T-cell (primary cell): ENCODE measurements at regions not wholly inside any gene's neighbourhood (a gene's known extent, or its start where the extent isn't known, plus 50 kb on each side); places are given as distances from the start of the nearest gene placed in this dataset.

ENCODE experiments used
- ATAC-seq, 4 experiments: fragments of 200-7000 bp in 3 of 4; fragments of 150-1000 bp in 1 of 4; cut with Tn5 transposase; replicated peaks in 1 of 4; 1 replicate in 3 of 4; 2 replicates in 1 of 4; pipeline ENCODE4 v1.10.0; 2021; ENCODE audit warnings: moderate library complexity in 3 of 4, mild to moderate bottlenecking in 2 of 4, moderate number of reproducible peaks in 1 of 4
- CTCF ChIA-PET, 2 donors: fragments of 300-600 bp; sonication (Branson Sonifier 250); formaldehyde crosslinking; loops; one replicate each; lab custom pipeline; 2022; ENCODE audit warnings: antibody characterized with exemption in 2 of 2; lab: Charles Lee
- POLR2A ChIA-PET, 2 donors: fragments of 300-600 bp; sonication (Branson Sonifier 250); formaldehyde crosslinking; loops; one replicate each; lab custom pipeline; 2022; ENCODE audit warnings: antibody characterized with exemption in 2 of 2; lab: Charles Lee
- DNase-seq, 35 experiments: peaks; one replicate each; pipeline versions ENCODE4 v3.0.0 to v3.0.0-alpha.2; 2013 to 2023
- H3K27ac ChIP-seq: one replicate; pipeline ENCODE4 v1.5.1; 2013; ENCODE audit warnings: low read length
- H3K27me3 ChIP-seq, 2 experiments: replicated peaks in 1 of 2; 1 replicate in 1 of 2; 2 replicates in 1 of 2; pipeline versions ENCODE4 v1.6.1 to v1.7.0; 2013; ENCODE audit warnings: low read length in 1 of 2, mixed read lengths in 1 of 2; ENCODE audit not compliant: control insufficient read depth in 2 of 2, insufficient read depth in 2 of 2; ENCODE audit errors: extremely low read depth in 1 of 2
- H3K36me3 ChIP-seq, 2 donors: 1 replicate in 1 of 2; 2 replicates in 1 of 2; pipeline versions ENCODE4 v1.6.1 to v1.7.0; 2013; ENCODE audit warnings: low read length in 1 of 2; ENCODE audit not compliant: control insufficient read depth in 2 of 2, insufficient read depth in 1 of 2; ENCODE audit errors: extremely low read depth in 1 of 2
- H3K4me1 ChIP-seq, 2 experiments: 1 replicate in 1 of 2; 2 replicates in 1 of 2; pipeline versions ENCODE4 v1.6.1 to v1.7.0; 2013; ENCODE audit warnings: low read length in 2 of 2, mixed read lengths in 1 of 2; ENCODE audit not compliant: insufficient read depth in 2 of 2, control insufficient read depth in 1 of 2; ENCODE audit errors: extremely low read depth in 1 of 2
- H3K4me3 ChIP-seq, 2 donors: 1 replicate in 1 of 2; 2 replicates in 1 of 2; pipeline versions ENCODE4 v1.5.1 to v1.7.0; 2013; ENCODE audit warnings: mild to moderate bottlenecking in 2 of 2, low read length in 1 of 2, moderate library complexity in 1 of 2; ENCODE audit not compliant: control insufficient read depth in 1 of 2; ENCODE audit errors: extremely low read depth in 1 of 2
- H3K9me3 ChIP-seq: 2 replicates; pipeline ENCODE4 v1.7.0; 2013
- H3K27ac Mint-ChIP-seq, 2 donors: one replicate each; pipeline ENCODE4 v1.8.0; 2020 to 2021; ENCODE audit warnings: mild to moderate bottlenecking in 2 of 2, mixed read lengths in 2 of 2
- H3K27me3 Mint-ChIP-seq, 2 donors: one replicate each; pipeline ENCODE4 v1.8.0; 2021 to 2022; ENCODE audit warnings: mixed read lengths in 2 of 2
- H3K36me3 Mint-ChIP-seq: one replicate; pipeline ENCODE4 v1.8.0; 2021; ENCODE audit warnings: mixed read lengths
- H3K4me1 Mint-ChIP-seq, 3 donors: one replicate each; pipeline ENCODE4 v1.8.0; 2020 to 2022; ENCODE audit warnings: mixed read lengths in 3 of 3, mild to moderate bottlenecking in 1 of 3
- H3K4me3 Mint-ChIP-seq, 3 donors: one replicate each; pipeline ENCODE4 v1.8.0; 2020 to 2022; ENCODE audit warnings: mild to moderate bottlenecking in 3 of 3, mixed read lengths in 3 of 3, moderate library complexity in 3 of 3
- H3K9me3 Mint-ChIP-seq, 3 donors: one replicate each; pipeline ENCODE4 v1.8.0; 2020 to 2022; ENCODE audit warnings: mixed read lengths in 3 of 3
- WGBS: methylation state at CpG from one replicate; pipeline ENCODE4 v1.1.5; 2013; ENCODE audit warnings: missing lambda C conversion rate; ENCODE audit not compliant: insufficient coverage; 5-methylcytosine and 5-hydroxymethylcytosine counted together

- H3K4me1 Mint-ChIP-seq = peaks cover 5% of the 10 kb centered on the region in 3 donors
- H3K4me1 ChIP-seq = peaks cover 5 to 7% of the 10 kb centered on the region in 2 experiments
Observed at GRCh38 chr12:9334041-9334692, 126.0 kb upstream of the PZP start.

GRCh38 chr12:9333161-9333560, 125.0 kb upstream of the PZP start:
- no peak overlapping the region for H3K4me3 ChIP-seq
- CTCF ChIA-PET = interaction anchor here (0.6 kb wide), 2 partner anchors 9 to 37 kb away, joined by 3 read pairs; no protein-coding TSS in a partner anchor

More at GRCh38 chr12:9334041-9334692, 126.0 kb upstream of the PZP start:
- no peak overlapping the region for H3K4me3 Mint-ChIP-seq
- H3K9me3 Mint-ChIP-seq = peaks cover 0 to 10% (median 7%) of the 10 kb centered on the region in 3 donors
- POLR2A ChIA-PET = no interaction called here
- ATAC-seq (no peak), DNase-seq (no peak)
- H3K4me3 ChIP-seq = no peak overlapping the region
- CTCF ChIA-PET = interaction anchor here in 1 of 2 donors (0.6 kb wide), 1 partner anchor 1732 kb away, joined by 3 read pairs; no protein-coding TSS in a partner anchor
- no peaks in the 10 kb centered on the region for H3K27me3 Mint-ChIP-seq
- H3K9me3 ChIP-seq = no peaks in the 10 kb centered on the region
- H3K27ac Mint-ChIP-seq = no peak overlapping the region
- no peaks in the 10 kb centered on the region for H3K36me3 Mint-ChIP-seq
- WGBS = 90% methylated on average over 3 of the region's 12 CpGs
- no peaks in the 10 kb centered on the region for H3K36me3 ChIP-seq
- no peak overlapping the region for H3K27ac ChIP-seq
- no peaks in the 10 kb centered on the region for H3K27me3 ChIP-seq

GRCh38 chr12:9332564-9332963, 124.4 kb upstream of the PZP start:
- Histone ChIP-seq H3K4me3 (no peak overlapping the region), H3K9me3 (no peaks in the 10 kb centered on the region), H3K4me1 (peaks cover 6 to 13% of the 10 kb centered on the region in 2 experiments), H3K27ac (no peak overlapping the region), H3K27me3 (no peaks in the 10 kb centered on the region), H3K36me3 (no peaks in the 10 kb centered on the region)
- WGBS = 90% methylated on average over 4 of the region's 4 CpGs
- H3K4me1 Mint-ChIP-seq = peaks cover 5 to 13% (median 6%) of the 10 kb centered on the region in 3 donors
- ChIA-PET POLR2A (no interaction called here), CTCF (interaction anchor here (0.6 kb wide), 3 partner anchors 37 to 671 kb away, joined by 3 read pairs; no protein-coding TSS in a partner anchor)
- ATAC-seq (no peak), DNase-seq (no peak)
- H3K27ac Mint-ChIP-seq = no peak overlapping the region
- H3K9me3 Mint-ChIP-seq = peaks cover 0 to 10% (median 7%) of the 10 kb centered on the region in 3 donors
- no peak overlapping the region for H3K4me3 Mint-ChIP-seq
- no peaks in the 10 kb centered on the region for H3K27me3 Mint-ChIP-seq
- H3K36me3 Mint-ChIP-seq = no peaks in the 10 kb centered on the region

More at GRCh38 chr12:9333161-9333560, 125.0 kb upstream of the PZP start:
- no peak for DNase-seq
- Histone ChIP-seq H3K36me3 (no peaks in the 10 kb centered on the region), H3K27me3 (no peaks in the 10 kb centered on the region), H3K27ac (no peak overlapping the region), H3K9me3 (no peaks in the 10 kb centered on the region), H3K4me1 (peaks cover 5 to 9% of the 10 kb centered on the region in 2 experiments)
- Mint-ChIP-seq H3K9me3 (peaks cover 0 to 10% (median 7%) of the 10 kb centered on the region in 3 donors), H3K4me3 (no peak overlapping the region), H3K4me1 (peaks cover 5 to 8% (median 5%) of the 10 kb centered on the region in 3 donors), H3K27me3 (no peaks in the 10 kb centered on the region), H3K36me3 (no peaks in the 10 kb centered on the region), H3K27ac (no peak overlapping the region)
- WGBS = 96% methylated on average over 4 of the region's 4 CpGs
- no peak for ATAC-seq
- POLR2A ChIA-PET = no interaction called here

DNA sequence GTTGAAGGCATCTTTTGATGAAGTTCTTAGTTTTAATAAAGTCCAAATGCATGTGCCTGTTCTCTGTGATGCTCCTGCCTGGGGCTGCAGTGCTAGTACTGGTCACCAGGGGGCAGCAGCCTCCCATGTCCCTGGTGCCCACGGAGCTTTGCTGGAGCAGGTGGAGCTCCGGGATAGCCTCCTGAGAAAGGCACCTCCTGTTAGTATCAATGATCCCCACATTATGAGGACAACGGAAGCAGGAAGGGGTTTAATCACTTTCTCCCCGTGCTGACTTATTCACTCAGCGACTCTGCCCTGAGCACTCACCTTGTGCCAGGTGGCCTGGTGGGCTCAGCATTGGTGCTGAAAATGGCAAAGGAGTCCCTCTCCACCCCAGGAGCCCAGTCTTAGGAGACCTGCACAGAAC, 123.0 kb upstream of the PZP start:
- Histone ChIP-seq H3K27ac (no peak overlapping the region), H3K4me3 (no peak overlapping the region), H3K36me3 (no peaks in the 10 kb centered on the region), H3K27me3 (no peaks in the 10 kb centered on the region), H3K4me1 (peaks cover 15 to 25% of the 10 kb centered on the region in 2 experiments), H3K9me3 (no peaks in the 10 kb centered on the region)
- ATAC-seq (peak; percentile 63 to 88 (median 76)), DNase-seq (peak; percentile 8 to 81 (median 59))
- H3K4me1 Mint-ChIP-seq = peaks cover 17 to 25% (median 18%) of the 10 kb centered on the region in 3 donors
- H3K4me3 Mint-ChIP-seq = no peak overlapping the region
- WGBS = no CpG with 5 or more reads among the region's 5 CpGs
- peak overlapping the region in 1 of 2 donors; percentile 64 for H3K27ac Mint-ChIP-seq
- POLR2A ChIA-PET = no interaction called here
- peaks cover 0 to 2% (median 2%) of the 10 kb centered on the region in 3 donors for H3K9me3 Mint-ChIP-seq
- H3K27me3 Mint-ChIP-seq = no peaks in the 10 kb centered on the region
- CTCF ChIA-PET = interaction anchor here (0.6 to 1.1 kb wide), 6 partner anchors 10 to 674 kb away, joined by 3 to 6 read pairs (median 4); no protein-coding TSS in a partner anchor
- H3K36me3 Mint-ChIP-seq = no peaks in the 10 kb centered on the region

DNA sequence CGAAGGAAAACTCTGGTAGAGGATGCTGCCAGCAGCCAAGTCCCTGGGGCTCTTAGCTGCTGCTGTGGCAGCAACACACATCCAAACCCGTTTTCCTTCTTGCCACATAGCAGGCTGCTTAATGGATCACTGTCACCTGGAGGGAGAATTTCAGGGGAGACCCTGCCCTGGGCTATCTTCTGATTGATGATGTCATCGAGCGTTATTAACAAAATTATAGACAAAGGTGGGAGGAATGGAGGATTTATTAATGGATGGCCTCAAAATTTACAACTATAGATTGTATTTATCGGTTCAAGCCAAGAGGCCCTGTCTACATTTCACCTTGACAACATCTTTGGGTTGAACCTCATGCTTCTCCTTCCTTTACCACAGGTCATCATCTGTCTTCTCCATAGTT, 120.8 kb upstream of the PZP start:
- ChIA-PET CTCF (no interaction called here), POLR2A (no interaction called here)
- peaks cover 17 to 25% (median 18%) of the 10 kb centered on the region in 3 donors for H3K4me1 Mint-ChIP-seq
- DNase-seq (no peak), ATAC-seq (no peak)
- no peak overlapping the region for H3K4me3 Mint-ChIP-seq
- no peaks in the 10 kb centered on the region for H3K27me3 Mint-ChIP-seq
- no peaks in the 10 kb centered on the region for H3K36me3 Mint-ChIP-seq
- WGBS = no CpG with 5 or more reads among the region's 5 CpGs
- Histone ChIP-seq H3K36me3 (no peaks in the 10 kb centered on the region), H3K4me3 (no peak overlapping the region), H3K4me1 (peaks cover 15 to 25% of the 10 kb centered on the region in 2 experiments), H3K27ac (no peak overlapping the region), H3K27me3 (no peaks in the 10 kb centered on the region), H3K9me3 (no peaks in the 10 kb centered on the region)
- no peak overlapping the region for H3K27ac Mint-ChIP-seq
- no peaks in the 10 kb centered on the region for H3K9me3 Mint-ChIP-seq

DNA sequence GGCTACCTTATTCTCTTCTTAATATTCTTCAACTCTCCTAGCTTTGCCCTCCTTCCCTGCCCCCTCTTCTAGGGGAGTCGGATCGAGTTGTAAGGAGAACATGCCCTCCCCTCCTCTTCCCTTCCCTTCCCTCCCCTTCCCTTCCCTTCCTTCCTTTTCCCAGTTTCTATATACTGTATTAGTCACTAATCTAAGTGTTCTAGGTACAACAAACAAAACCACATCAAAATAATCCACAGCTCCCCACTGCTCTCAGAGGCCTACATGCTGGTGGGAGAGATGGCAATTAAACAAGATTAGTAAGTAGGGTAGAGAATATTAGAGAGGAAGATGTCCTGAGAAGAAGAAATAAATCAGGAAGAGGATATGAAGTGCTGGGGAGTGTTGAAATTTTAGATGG, 119.9 kb upstream of the PZP start:
- H3K27ac ChIP-seq = no peak overlapping the region
- H3K4me3 ChIP-seq = no peak overlapping the region
- Mint-ChIP-seq H3K27me3 (no peaks in the 10 kb centered on the region), H3K4me3 (no peak overlapping the region), H3K4me1 (peaks cover 17 to 25% (median 18%) of the 10 kb centered on the region in 3 donors), H3K27ac (no peak overlapping the region), H3K36me3 (no peaks in the 10 kb centered on the region), H3K9me3 (no peaks in the 10 kb centered on the region)
- H3K36me3 ChIP-seq = no peaks in the 10 kb centered on the region
- no CpG with 5 or more reads among the region's 2 CpGs for WGBS
- no peaks in the 10 kb centered on the region for H3K27me3 ChIP-seq
- H3K4me1 ChIP-seq = peaks cover 15 to 25% of the 10 kb centered on the region in 2 experiments
- DNase-seq (no peak), ATAC-seq (no peak)
- no peaks in the 10 kb centered on the region for H3K9me3 ChIP-seq
- CTCF ChIA-PET = interaction anchor here in 1 of 2 donors (0.6 kb wide), 2 partner anchors 13 to 1014 kb away, joined by 3 to 4 read pairs; no protein-coding TSS in a partner anchor
- POLR2A ChIA-PET = no interaction called here
